ENCODE measurements at regions not wholly inside any gene's neighbourhood (a gene's known extent, or its start where the extent isn't known, plus 50 kb on each side); places are given as distances from the start of the nearest gene placed in this dataset.
"Not testable (repeated sequence)": the region's sequence is repeated elsewhere in the genome, so short reads cannot be mapped to it uniquely, and the experiment has no call there.

GRCh38 chr6:99802396-99803031 is 191.5 kb downstream of the MCHR2 start:
- DNase-seq, result no peak

DNA sequence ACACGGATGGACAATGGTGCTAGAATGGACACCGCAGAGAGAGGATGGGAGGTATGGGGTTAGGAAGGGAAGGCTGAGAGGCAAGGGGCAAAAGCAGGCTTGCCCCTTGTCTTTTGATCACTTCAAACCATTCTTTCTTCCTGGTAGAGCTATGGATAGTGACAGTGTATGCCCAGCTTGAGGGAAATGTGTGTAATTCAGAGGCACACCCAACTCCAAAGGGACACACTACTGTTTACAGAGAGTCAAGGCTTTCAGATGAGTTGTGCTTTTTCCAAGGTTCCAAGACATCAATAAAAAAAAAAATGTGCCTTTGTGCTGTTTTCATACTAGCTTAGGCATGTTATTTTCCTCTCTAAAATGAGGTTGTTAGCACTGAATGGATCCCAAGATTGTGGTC is 185.0 kb downstream of the MCHR2 start:
- DNase-seq, result no peak

- DNase-seq, result no peak
Measured at GRCh38 chr6:99810295-99810694, 183.7 kb downstream of the MCHR2 start.

GRCh38 chr6:99810942-99811620 is 182.9 kb downstream of the MCHR2 start:
- no peak for DNase-seq

DNA sequence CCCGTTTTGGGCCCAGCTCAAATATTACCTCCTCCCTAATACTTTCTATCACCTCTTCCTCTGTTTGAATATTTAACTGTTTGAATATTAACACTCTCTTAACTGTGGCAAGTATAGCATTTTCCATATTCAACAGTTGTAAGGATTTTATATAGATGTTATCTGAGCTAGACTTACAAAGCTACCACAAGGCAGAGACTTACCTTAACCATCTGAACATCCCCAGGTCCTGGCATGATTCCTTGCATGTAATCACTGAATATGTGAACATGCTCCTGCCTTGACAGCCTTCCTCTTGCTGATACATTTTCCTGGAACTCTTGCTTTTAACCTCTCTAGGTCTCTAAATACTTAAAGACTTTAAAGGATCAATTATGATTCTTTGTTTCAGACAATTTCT is 182.4 kb downstream of the MCHR2 start:
- DNase-seq, result no peak

- no peak for DNase-seq
Measured at GRCh38 chr6:99813565-99813964, 180.5 kb downstream of the MCHR2 start.

- no peak for DNase-seq
Measured at GRCh38 chr6:99814230-99814928, 179.6 kb downstream of the MCHR2 start.

DNA sequence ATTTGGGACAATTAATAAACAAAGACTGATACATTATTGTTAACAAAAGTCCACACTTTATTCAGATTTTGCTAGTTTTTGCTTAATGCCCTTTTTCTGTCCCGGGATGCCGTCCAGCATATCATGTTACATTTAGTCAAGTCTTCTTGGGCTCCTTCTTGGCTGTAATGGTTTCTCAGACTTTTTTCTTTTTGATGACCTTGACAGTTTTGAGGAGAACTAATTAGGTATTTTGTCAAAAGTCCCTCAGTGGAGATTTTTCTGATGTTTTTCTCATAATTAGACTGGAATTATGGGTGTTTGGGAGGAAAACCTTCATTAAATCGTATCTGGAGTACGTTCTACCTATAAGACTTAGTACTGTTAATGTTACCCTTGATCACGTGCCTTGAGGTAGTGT is 177.2 kb downstream of the MCHR2 start:
- DNase-seq, result no peak

- DNase-seq, result no peak
Measured at GRCh38 chr6:99818161-99818560, 175.9 kb downstream of the MCHR2 start.

- DNase-seq, result no peak
Measured at GRCh38 chr6:99819853-99820252, 174.2 kb downstream of the MCHR2 start.

- DNase-seq, result no peak
Measured at GRCh38 chr6:99821164-99821563, 172.9 kb downstream of the MCHR2 start.

DNA sequence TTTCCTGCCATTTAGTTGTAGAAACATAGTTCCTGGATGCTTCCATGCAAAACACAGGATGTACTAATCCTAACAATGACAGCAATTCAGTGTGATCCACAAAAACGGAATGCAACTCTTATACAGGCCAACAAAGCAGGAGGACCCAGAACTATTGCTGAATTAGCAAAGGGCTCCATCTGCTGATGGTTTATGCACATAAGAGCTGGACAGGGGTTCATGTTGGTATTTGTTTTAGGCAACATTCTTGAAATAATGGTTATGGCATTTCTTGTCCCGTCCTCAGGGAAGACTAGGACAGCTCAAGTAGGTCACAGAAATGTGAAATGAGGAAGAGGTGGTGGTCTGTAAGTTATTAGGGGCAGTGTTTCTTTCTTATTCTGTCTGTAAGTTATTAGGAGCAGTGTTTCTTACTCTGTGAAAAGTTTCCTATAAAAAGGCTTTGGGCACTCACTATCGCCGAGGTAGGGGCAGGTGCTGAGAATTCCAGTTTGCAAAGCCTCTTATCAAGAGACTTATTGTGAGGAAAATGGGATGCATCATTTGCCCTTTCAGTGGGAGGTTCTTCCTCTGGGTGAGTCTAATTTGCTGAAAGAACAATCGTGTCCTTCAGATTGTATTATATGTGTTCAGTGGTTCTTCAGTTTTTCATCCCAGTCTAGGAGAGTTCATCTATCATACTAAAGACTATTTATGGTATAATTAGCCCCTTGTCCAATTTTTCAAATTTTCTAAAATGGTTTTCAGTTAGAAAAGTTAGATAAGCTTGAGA is 171.1 kb downstream of the MCHR2 start:
- DNase-seq, result peak; percentile 11 to 25 (median 16)

- not testable (repeated sequence) for DNase-seq
Measured at GRCh38 chr6:99823513-99824235, 170.3 kb downstream of the MCHR2 start.

DNA sequence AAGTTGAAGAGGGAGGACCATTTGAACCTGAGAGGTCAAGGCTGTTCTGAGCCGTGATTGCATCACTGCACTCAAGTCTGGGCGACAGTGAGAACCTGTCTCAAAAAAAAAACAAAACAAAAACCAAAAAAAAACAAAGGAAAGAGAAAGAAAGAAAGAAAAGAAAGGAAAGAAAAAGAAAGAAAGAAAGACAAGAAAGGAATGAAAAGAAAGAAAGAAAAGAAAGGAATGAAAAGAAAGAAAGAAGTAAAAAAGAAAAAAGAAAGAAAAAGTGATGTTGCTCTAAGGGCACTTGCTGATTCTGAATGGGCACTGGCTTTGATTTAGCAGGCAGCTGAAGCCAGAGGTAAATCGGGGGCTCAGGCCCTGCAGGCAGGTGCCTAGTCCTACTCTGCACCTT is 161.0 kb downstream of the MCHR2 start:
- DNase-seq, result no peak

GRCh38 chr6:99836471-99836870 is 157.6 kb downstream of the MCHR2 start:
- DNase-seq, result no peak

DNA sequence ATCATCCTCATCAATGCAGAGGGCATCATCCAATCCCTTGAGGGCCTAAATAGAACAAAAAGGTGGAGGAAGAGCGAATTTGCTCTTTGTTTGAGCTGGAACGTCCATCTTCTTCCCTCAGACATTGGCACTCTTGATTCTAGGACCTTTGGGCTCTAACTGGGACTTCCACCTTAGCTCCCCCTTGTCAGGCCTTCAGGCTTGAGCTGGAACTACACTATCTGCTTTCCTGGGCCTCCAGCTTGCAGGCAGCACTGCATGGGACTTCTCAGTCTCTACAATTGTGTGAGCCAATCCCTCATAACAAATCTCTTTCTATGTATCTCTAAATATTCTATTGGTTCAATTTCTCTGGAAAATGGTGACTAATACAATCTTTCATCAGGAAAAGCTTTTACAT is 155.4 kb downstream of the MCHR2 start:
- no peak for DNase-seq

DNA sequence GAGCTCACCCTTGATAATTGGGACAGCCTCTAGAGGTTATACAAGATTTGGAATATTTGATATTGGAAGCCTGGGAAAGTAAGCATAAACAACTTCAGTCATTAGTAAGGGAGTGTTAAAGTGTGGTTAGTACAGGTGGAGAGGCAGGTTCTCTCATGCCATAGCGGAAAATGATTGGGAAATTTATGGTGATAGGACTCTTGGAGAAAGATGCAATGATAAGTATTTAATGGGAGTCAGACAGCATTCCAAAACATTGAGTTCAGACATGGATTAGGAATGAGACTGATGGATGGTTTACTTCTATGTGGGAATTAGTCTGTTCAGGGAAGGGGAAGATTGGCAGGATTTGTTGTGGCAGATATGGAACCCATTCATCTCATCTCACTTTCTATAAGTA is 152.7 kb downstream of the MCHR2 start:
- DNase-seq, result no peak

DNA sequence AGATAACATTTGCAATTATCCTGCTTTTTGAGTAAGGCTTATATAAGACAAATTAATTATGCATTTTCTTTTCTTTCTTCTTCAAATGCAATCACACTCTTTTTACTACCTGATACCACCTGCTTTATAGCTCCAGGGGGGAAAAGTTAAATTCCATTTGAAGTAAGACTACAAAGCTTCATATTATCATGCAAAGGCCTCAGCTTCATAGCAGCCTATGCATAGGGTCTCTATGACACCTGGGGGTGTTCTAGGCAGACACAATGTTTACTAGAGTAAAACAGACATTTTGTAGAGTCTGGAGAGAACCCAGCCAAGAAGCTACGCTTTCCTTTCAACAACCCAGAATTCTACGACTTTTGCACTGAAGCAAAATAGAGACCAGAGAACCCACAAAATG is 148.0 kb downstream of the MCHR2 start:
- DNase-seq, result no peak

- no peak for DNase-seq
Measured at GRCh38 chr6:99850841-99851240, 143.2 kb downstream of the MCHR2 start.

- no peak for DNase-seq
Measured at GRCh38 chr6:99852031-99852430, 142.0 kb downstream of the MCHR2 start.

GRCh38 chr6:99867026-99867425 is 127.0 kb downstream of the MCHR2 start:
- DNase-seq, result no peak
